ENCODE measurements at regions not wholly inside any gene's neighbourhood (a gene's known extent, or its start where the extent isn't known, plus 50 kb on each side); places are given as distances from the start of the nearest gene placed in this dataset.
"Not testable (repeated sequence)": the region's sequence is repeated elsewhere in the genome, so short reads cannot be mapped to it uniquely, and the experiment has no call there.

DNA sequence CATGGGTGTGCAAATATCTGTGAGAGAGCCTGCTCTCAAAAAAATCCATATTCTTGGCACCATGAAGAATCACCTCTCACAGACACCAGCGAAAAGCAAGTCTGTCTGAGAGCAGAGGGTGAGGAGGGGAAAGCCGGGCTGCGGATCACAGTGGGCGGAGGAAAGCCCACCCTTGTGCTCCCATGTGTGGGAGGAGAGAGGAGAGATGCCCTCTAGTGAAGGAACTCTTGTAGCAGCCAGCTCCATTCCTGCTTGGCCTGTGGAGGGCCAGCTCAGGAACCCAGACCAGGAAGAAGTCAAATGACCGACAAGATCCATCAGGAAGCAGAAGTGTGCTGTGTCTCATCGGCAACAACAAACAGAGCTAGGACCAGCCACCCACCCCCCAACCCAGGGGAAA is 321.7 kb upstream of the PLGLB1 start:
- TF ChIP-seq, protein P1, sequence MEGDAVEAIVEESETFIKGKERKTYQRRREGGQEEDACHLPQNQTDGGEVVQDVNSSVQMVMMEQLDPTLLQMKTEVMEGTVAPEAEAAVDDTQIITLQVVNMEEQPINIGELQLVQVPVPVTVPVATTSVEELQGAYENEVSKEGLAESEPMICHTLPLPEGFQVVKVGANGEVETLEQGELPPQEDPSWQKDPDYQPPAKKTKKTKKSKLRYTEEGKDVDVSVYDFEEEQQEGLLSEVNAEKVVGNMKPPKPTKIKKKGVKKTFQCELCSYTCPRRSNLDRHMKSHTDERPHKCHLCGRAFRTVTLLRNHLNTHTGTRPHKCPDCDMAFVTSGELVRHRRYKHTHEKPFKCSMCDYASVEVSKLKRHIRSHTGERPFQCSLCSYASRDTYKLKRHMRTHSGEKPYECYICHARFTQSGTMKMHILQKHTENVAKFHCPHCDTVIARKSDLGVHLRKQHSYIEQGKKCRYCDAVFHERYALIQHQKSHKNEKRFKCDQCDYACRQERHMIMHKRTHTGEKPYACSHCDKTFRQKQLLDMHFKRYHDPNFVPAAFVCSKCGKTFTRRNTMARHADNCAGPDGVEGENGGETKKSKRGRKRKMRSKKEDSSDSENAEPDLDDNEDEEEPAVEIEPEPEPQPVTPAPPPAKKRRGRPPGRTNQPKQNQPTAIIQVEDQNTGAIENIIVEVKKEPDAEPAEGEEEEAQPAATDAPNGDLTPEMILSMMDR (conservative IDR thresholded peaks at IDR 0.05) = not testable (repeated sequence)
- not testable (repeated sequence) for TF ChIP-seq ZFX (IDR thresholded peaks at IDR 0.05)
